ENCODE measurements at regions not wholly inside any gene's neighbourhood (a gene's known extent, or its start where the extent isn't known, plus 50 kb on each side); places are given as distances from the start of the nearest gene placed in this dataset.

DNA sequence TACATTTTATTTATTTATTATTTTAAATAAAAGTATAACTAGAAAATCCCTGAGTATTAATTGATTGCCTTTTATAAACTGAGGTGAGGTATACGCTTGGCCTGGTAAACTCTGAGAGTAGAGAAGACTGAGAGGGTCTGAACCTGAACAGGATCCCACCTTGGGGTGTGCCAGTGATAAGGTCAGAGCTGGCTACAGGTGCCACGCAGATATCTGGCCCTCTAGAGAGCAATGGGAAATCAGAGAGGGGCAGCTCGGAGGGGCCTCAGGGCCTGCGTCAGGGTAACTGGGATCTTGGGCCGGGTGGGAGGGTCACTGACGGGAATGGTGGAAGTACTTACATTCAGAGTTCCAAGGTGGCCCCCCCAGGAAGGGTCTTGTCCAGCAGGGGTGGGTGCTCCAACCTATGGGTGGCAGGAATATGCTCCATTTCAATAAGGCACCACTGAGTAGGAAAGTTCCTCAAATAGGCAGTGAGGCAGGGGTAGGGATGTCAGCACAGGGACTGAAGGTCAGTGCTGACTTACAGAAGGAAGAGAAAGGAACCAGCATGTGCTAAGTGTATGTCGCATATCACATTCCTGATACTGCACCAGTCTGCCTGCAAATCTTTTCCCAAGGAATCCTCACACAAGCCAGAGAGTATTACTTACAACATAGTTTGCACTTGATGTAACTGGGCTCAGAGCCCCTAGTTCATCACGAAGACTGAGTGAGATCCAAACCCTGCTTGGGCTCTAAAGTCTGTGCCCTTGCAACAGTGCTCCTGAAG lies 706.0 kb upstream of the RAB6C start:
- DNase-seq (no peak), FAIRE-seq (no peak), ATAC-seq (no peak)
- 92% methylated on average over 8 of the region's 8 CpGs for WGBS, 2 donors
- no peak overlapping the region for H3K27ac ChIP-seq
- H3K27me3 ChIP-seq = no peaks in the 10 kb centered on the region
- no peaks in the 10 kb centered on the region for H3K36me3 ChIP-seq
- no peaks in the 10 kb centered on the region for H3K4me1 ChIP-seq
- no peak overlapping the region for H3K4me3 ChIP-seq
- no peaks in the 10 kb centered on the region for H3K9me3 ChIP-seq
- TF ChIP-seq, protein P1, sequence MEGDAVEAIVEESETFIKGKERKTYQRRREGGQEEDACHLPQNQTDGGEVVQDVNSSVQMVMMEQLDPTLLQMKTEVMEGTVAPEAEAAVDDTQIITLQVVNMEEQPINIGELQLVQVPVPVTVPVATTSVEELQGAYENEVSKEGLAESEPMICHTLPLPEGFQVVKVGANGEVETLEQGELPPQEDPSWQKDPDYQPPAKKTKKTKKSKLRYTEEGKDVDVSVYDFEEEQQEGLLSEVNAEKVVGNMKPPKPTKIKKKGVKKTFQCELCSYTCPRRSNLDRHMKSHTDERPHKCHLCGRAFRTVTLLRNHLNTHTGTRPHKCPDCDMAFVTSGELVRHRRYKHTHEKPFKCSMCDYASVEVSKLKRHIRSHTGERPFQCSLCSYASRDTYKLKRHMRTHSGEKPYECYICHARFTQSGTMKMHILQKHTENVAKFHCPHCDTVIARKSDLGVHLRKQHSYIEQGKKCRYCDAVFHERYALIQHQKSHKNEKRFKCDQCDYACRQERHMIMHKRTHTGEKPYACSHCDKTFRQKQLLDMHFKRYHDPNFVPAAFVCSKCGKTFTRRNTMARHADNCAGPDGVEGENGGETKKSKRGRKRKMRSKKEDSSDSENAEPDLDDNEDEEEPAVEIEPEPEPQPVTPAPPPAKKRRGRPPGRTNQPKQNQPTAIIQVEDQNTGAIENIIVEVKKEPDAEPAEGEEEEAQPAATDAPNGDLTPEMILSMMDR (IDR thresholded peaks at IDR 0.05) = no peak
- intact Hi-C loops (cut with DNase I) = no loop called here

DNA sequence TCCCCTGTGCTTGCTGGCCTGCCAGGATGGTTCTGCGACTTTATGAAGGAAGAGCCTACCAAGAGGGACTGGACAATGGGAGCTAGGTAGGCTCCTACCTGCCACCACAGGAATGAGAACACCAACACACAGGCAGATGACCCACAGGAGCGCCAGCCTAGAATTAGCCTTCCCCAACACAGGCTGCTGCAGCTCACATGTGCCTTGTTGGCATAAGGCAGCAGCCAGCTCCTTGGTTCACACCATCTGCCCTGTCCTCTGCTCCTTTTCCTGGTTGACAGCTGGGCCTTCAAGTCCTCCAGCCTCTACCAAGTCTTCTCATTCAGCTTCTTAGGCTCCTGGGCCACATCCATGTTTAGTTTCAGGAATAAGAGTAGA lies 705.4 kb upstream of the RAB6C start:
- H3K27me3 ChIP-seq = no peaks in the 10 kb centered on the region
- no peaks in the 10 kb centered on the region for H3K4me1 ChIP-seq
- no peak for FAIRE-seq
- intact Hi-C loops (cut with DNase I) = no loop called here
- no peak overlapping the region for H3K4me3 ChIP-seq
- no peak for DNase-seq
- no peak overlapping the region for H3K27ac ChIP-seq
- H3K9me3 ChIP-seq = no peaks in the 10 kb centered on the region
- no peak for ATAC-seq
- TF ChIP-seq, protein P1 (IDR thresholded peaks at IDR 0.05) = no peak
- H3K36me3 ChIP-seq = no peaks in the 10 kb centered on the region
- WGBS, 2 donors = 75 to 81% methylated on average over 2 of the region's 2 CpGs

- DNase-seq (no peak), FAIRE-seq (no peak), ATAC-seq (no peak)
- intact Hi-C loops (cut with DNase I) = no loop called here
- no peak overlapping the region for H3K27ac ChIP-seq
- H3K27me3 ChIP-seq = no peaks in the 10 kb centered on the region
- H3K36me3 ChIP-seq = no peaks in the 10 kb centered on the region
- H3K4me1 ChIP-seq = no peaks in the 10 kb centered on the region
- H3K4me3 ChIP-seq = no peak overlapping the region
- WGBS, 2 donors = 47% methylated on average over 5 of the region's 5 CpGs
- H3K9me3 ChIP-seq = no peaks in the 10 kb centered on the region
- TF ChIP-seq, protein P1 (IDR thresholded peaks at IDR 0.05) = no peak
Measured at GRCh38 chr2:129274918-129275317, 704.5 kb upstream of the RAB6C start.

GRCh38 chr2:129275706-129276105 lies 703.8 kb upstream of the RAB6C start:
- no peak for FAIRE-seq

More at GRCh38 chr2:129275706-129276105, 703.8 kb upstream of the RAB6C start:
- TF ChIP-seq, protein P1 (IDR thresholded peaks at IDR 0.05) = no peak
- H3K4me3 ChIP-seq = no peak overlapping the region
- H3K36me3 ChIP-seq = no peaks in the 10 kb centered on the region
- 87 to 91% methylated on average over 3 of the region's 3 CpGs for WGBS, 2 donors
- H3K9me3 ChIP-seq = no peaks in the 10 kb centered on the region
- no peaks in the 10 kb centered on the region for H3K4me1 ChIP-seq
- no peak overlapping the region for H3K27ac ChIP-seq
- DNase-seq (no peak), ATAC-seq (no peak)
- intact Hi-C loops (cut with DNase I) = no loop called here
- H3K27me3 ChIP-seq = no peaks in the 10 kb centered on the region

All from pancreas (tissue), 10 donors.